ENCODE measurements at regions not wholly inside any gene's neighbourhood (a gene's known extent, or its start where the extent isn't known, plus 50 kb on each side); places are given as distances from the start of the nearest gene placed in this dataset.

GRCh38 chr10:129096065-129096984 lies 370.7 kb upstream of the MGMT start:
- no peaks in the 10 kb centered on the region for H3K36me3 ChIP-seq (ENCODE audit: control insufficient read depth in 4 of 4, insufficient read depth in 4 of 4, low read length in 4 of 4)
- H3K27me3 ChIP-seq (ENCODE audit: control insufficient read depth in 3 of 3, insufficient read depth in 3 of 3, low read length in 2 of 3) = peaks cover 0 to 4% (median 0%) of the 10 kb centered on the region in 3 donors
- WGBS, 2 donors = 32 to 45% methylated on average over 12 of the region's 12 CpGs
- no peak overlapping the region for H3K27ac ChIP-seq (ENCODE audit: low read depth in 1 of 2, low read length in 1 of 2)
- ATAC-seq (ENCODE audit: insufficient read depth, low FRiP score) = peak; percentile 78
- TF ChIP-seq CTCF (IDR thresholded peaks at IDR 0.05; ENCODE audit: control extremely low read depth, extremely low read depth) = no peak
- no peak overlapping the region for H3K4me3 ChIP-seq
- peaks cover 0 to 15% (median 4%) of the 10 kb centered on the region in 5 donors for H3K4me1 ChIP-seq (ENCODE audit: control insufficient read depth in 5 of 5, insufficient read depth in 5 of 5, low read length in 5 of 5)
- peak; percentile 69 to 96 (median 93) for DNase-seq
- H3K9me3 ChIP-seq (ENCODE audit: control insufficient read depth in 4 of 4, insufficient read depth in 3 of 4, low read length in 3 of 4) = peaks cover 0 to 6% (median 0%) of the 10 kb centered on the region in 4 donors
- no peak overlapping the region for H3K9ac ChIP-seq (ENCODE audit: insufficient read depth in 1 of 2, low read length in 2 of 2)

- WGBS, 2 donors = 81 to 91% methylated on average over 6 of the region's 6 CpGs
- peaks cover 0 to 6% (median 0%) of the 10 kb centered on the region in 4 donors for H3K9me3 ChIP-seq (ENCODE audit: control insufficient read depth in 4 of 4, insufficient read depth in 3 of 4, low read length in 3 of 4)
- H3K27me3 ChIP-seq (ENCODE audit: control insufficient read depth in 3 of 3, insufficient read depth in 3 of 3, low read length in 2 of 3) = peaks cover 0 to 4% (median 0%) of the 10 kb centered on the region in 3 donors
- H3K4me3 ChIP-seq = no peak overlapping the region
- no peaks in the 10 kb centered on the region for H3K36me3 ChIP-seq (ENCODE audit: control insufficient read depth in 4 of 4, insufficient read depth in 4 of 4, low read length in 4 of 4)
- H3K4me1 ChIP-seq (ENCODE audit: control insufficient read depth in 5 of 5, insufficient read depth in 5 of 5, low read length in 5 of 5) = peaks cover 0 to 15% (median 4%) of the 10 kb centered on the region in 5 donors
- DNase-seq = no peak
- no peak for ATAC-seq (ENCODE audit: insufficient read depth, low FRiP score)
- H3K27ac ChIP-seq (ENCODE audit: low read depth in 1 of 2, low read length in 1 of 2) = no peak overlapping the region
- H3K9ac ChIP-seq (ENCODE audit: insufficient read depth in 1 of 2, low read length in 2 of 2) = no peak overlapping the region
- TF ChIP-seq CTCF (IDR thresholded peaks at IDR 0.05; ENCODE audit: control extremely low read depth, extremely low read depth) = no peak
These were observed 369.2 kb upstream of the MGMT start for GRCh38 chr10:129097776-129098330.

GRCh38 chr10:129098517-129098916 lies 368.5 kb upstream of the MGMT start:
- H3K4me1 ChIP-seq (ENCODE audit: control insufficient read depth in 5 of 5, insufficient read depth in 5 of 5, low read length in 5 of 5) = peaks cover 0 to 15% (median 4%) of the 10 kb centered on the region in 5 donors
- H3K27me3 ChIP-seq (ENCODE audit: control insufficient read depth in 3 of 3, insufficient read depth in 3 of 3, low read length in 2 of 3) = peaks cover 0 to 4% (median 0%) of the 10 kb centered on the region in 3 donors
- no peaks in the 10 kb centered on the region for H3K36me3 ChIP-seq (ENCODE audit: control insufficient read depth in 4 of 4, insufficient read depth in 4 of 4, low read length in 4 of 4)
- no peak for TF ChIP-seq CTCF (IDR thresholded peaks at IDR 0.05; ENCODE audit: control extremely low read depth, extremely low read depth)
- no peak overlapping the region for H3K9ac ChIP-seq (ENCODE audit: insufficient read depth in 1 of 2, low read length in 2 of 2)
- DNase-seq (no peak), ATAC-seq (ENCODE audit: insufficient read depth, low FRiP score) (no peak)
- 90 to 97% methylated on average over 5 of the region's 5 CpGs for WGBS, 2 donors
- peaks cover 0 to 6% (median 0%) of the 10 kb centered on the region in 4 donors for H3K9me3 ChIP-seq (ENCODE audit: control insufficient read depth in 4 of 4, insufficient read depth in 3 of 4, low read length in 3 of 4)
- H3K4me3 ChIP-seq = no peak overlapping the region
- no peak overlapping the region for H3K27ac ChIP-seq (ENCODE audit: low read depth in 1 of 2, low read length in 1 of 2)

Measured in lung (tissue), 11 donors.